Ramos (cell line): ENCODE measurements at regions not wholly inside any gene's neighbourhood (a gene's known extent, or its start where the extent isn't known, plus 50 kb on each side); places are given as distances from the start of the nearest gene placed in this dataset.
"Not testable (repeated sequence)": the region's sequence is repeated elsewhere in the genome, so short reads cannot be mapped to it uniquely, and the experiment has no call there.

Experiments
- in situ Hi-C: fragments of 300-500 bp; cut with MboI; formaldehyde crosslinking; loops from one replicate; pipeline ENCODE4 v1.14.3; 2022; ENCODE audit warnings: low sequenced_read_pairs; ENCODE audit not compliant: unreplicated experiment

GRCh38 chr2:82268446-82268845 is 1963.9 kb upstream of the LRRTM1 start:
- in situ Hi-C loops = no loop called here

- in situ Hi-C loops = no loop called here
Observed at GRCh38 chr2:82260521-82260920, 1956.0 kb upstream of the LRRTM1 start.

GRCh38 chr2:82259551-82259950 is 1955.0 kb upstream of the LRRTM1 start:
- in situ Hi-C loops = no loop called here

GRCh38 chr2:82257796-82258555 is 1953.4 kb upstream of the LRRTM1 start:
- in situ Hi-C loops = no loop called here

GRCh38 chr2:82256983-82257632 is 1952.6 kb upstream of the LRRTM1 start:
- in situ Hi-C loops = no loop called here

GRCh38 chr2:82256288-82256687 is 1951.7 kb upstream of the LRRTM1 start:
- in situ Hi-C loops = no loop called here

- in situ Hi-C loops = no loop called here
Observed at GRCh38 chr2:82254728-82255127, 1950.2 kb upstream of the LRRTM1 start.

- in situ Hi-C loops = no loop called here
Observed at GRCh38 chr2:82246220-82246775, 1941.7 kb upstream of the LRRTM1 start.

GRCh38 chr2:82239176-82239575 is 1934.6 kb upstream of the LRRTM1 start:
- in situ Hi-C loops = no loop called here

GRCh38 chr2:82237994-82238662 is 1933.6 kb upstream of the LRRTM1 start:
- in situ Hi-C loops = no loop called here

- in situ Hi-C loops = no loop called here
Observed at GRCh38 chr2:82234283-82234874, 1929.8 kb upstream of the LRRTM1 start.

- in situ Hi-C loops = no loop called here
Observed at GRCh38 chr2:82233806-82234205, 1929.3 kb upstream of the LRRTM1 start.

- in situ Hi-C loops = no loop called here
Observed at GRCh38 chr2:82230406-82230805, 1925.9 kb upstream of the LRRTM1 start.

- in situ Hi-C loops = no loop called here
Observed at GRCh38 chr2:82226441-82226840, 1921.9 kb upstream of the LRRTM1 start.

GRCh38 chr2:82224301-82224940 is 1919.9 kb upstream of the LRRTM1 start:
- in situ Hi-C loops = no loop called here

GRCh38 chr2:82215212-82215611 is 1910.7 kb upstream of the LRRTM1 start:
- in situ Hi-C loops = no loop called here

GRCh38 chr2:82199493-82199852 is 1894.9 kb upstream of the LRRTM1 start:
- in situ Hi-C loops = no loop called here

GRCh38 chr2:82198809-82199492 is 1894.4 kb upstream of the LRRTM1 start:
- in situ Hi-C loops = no loop called here

GRCh38 chr2:82182270-82182669 is 1877.7 kb upstream of the LRRTM1 start:
- in situ Hi-C loops = no loop called here

GRCh38 chr2:82175210-82175609 is 1870.7 kb upstream of the LRRTM1 start:
- in situ Hi-C loops = not testable (repeated sequence)
